GM21576 (cell line): ENCODE measurements at regions not wholly inside any gene's neighbourhood (a gene's known extent, or its start where the extent isn't known, plus 50 kb on each side); places are given as distances from the start of the nearest gene placed in this dataset.

ENCODE experiments used
- ATAC-seq: cut with Tn5 transposase; IDR thresholded peaks from one replicate; pipeline ENCODE4 v1.9.1; 2021; ENCODE audit warnings: mild to moderate bottlenecking, moderate library complexity; ENCODE audit not compliant: unreplicated experiment

GRCh38 chr13:74891610-74892009 lies 590.4 kb downstream of the TBC1D4 start:
- ATAC-seq, result no peak

- ATAC-seq, result no peak
Observed at GRCh38 chr13:74889321-74889720, 592.6 kb downstream of the TBC1D4 start.

- ATAC-seq, result no peak
Observed at GRCh38 chr13:74886502-74886901, 595.5 kb downstream of the TBC1D4 start.

- ATAC-seq, result no peak
Observed at GRCh38 chr13:74883834-74884233, 598.1 kb downstream of the TBC1D4 start.

- ATAC-seq, result no peak
Observed at GRCh38 chr13:74871369-74872070, 610.4 kb downstream of the TBC1D4 start.

GRCh38 chr13:74870865-74871264 lies 611.1 kb downstream of the TBC1D4 start:
- no peak for ATAC-seq

GRCh38 chr13:74869846-74870245 lies 612.1 kb downstream of the TBC1D4 start:
- ATAC-seq, result no peak

GRCh38 chr13:74868049-74868448 lies 613.9 kb downstream of the TBC1D4 start:
- ATAC-seq, result no peak

GRCh38 chr13:74867460-74867859 lies 614.5 kb downstream of the TBC1D4 start:
- no peak for ATAC-seq

GRCh38 chr13:74866101-74866500 lies 615.9 kb downstream of the TBC1D4 start:
- no peak for ATAC-seq

GRCh38 chr13:74865656-74866055 lies 616.3 kb downstream of the TBC1D4 start:
- ATAC-seq, result no peak

- ATAC-seq, result no peak
Observed at GRCh38 chr13:74860789-74861188, 621.2 kb downstream of the TBC1D4 start.

- no peak for ATAC-seq
Observed at GRCh38 chr13:74850893-74851292, 631.1 kb downstream of the TBC1D4 start.

- ATAC-seq, result no peak
Observed at GRCh38 chr13:74847966-74848365, 634.0 kb downstream of the TBC1D4 start.

- no peak for ATAC-seq
Observed at GRCh38 chr13:74845806-74846205, 636.2 kb downstream of the TBC1D4 start.

GRCh38 chr13:74841651-74842050 lies 640.3 kb downstream of the TBC1D4 start:
- no peak for ATAC-seq

- no peak for ATAC-seq
Observed at GRCh38 chr13:74841123-74841522, 640.8 kb downstream of the TBC1D4 start.

GRCh38 chr13:74839656-74840055 lies 642.3 kb downstream of the TBC1D4 start:
- no peak for ATAC-seq

- ATAC-seq, result no peak
Observed at GRCh38 chr13:74838096-74838495, 643.9 kb downstream of the TBC1D4 start.

- ATAC-seq, result no peak
Observed at GRCh38 chr13:74836628-74837027, 645.3 kb downstream of the TBC1D4 start.

- ATAC-seq, result no peak
Observed at GRCh38 chr13:74835579-74835978, 646.4 kb downstream of the TBC1D4 start.

- no peak for ATAC-seq
Observed at GRCh38 chr13:74825938-74826246, 656.1 kb downstream of the TBC1D4 start.
